ENCODE measurements at regions not wholly inside any gene's neighbourhood (a gene's known extent, or its start where the extent isn't known, plus 50 kb on each side); places are given as distances from the start of the nearest gene placed in this dataset.

- no peaks in the 10 kb centered on the region; the same call in 1 of the 2 replicates for H3K4me1 ChIP-seq
- no peak overlapping the region for H3K4me3 ChIP-seq
- H3K9me3 ChIP-seq: no peaks in the 10 kb centered on the region
- peaks cover 4% of the 10 kb centered on the region for H3K27me3 ChIP-seq (ENCODE audit: low read depth)
- no peaks in the 10 kb centered on the region for H3K36me3 ChIP-seq (replicated peaks)
- in situ Hi-C loops (cut with MboI; ENCODE audit: low sequenced_read_pairs): no loop called here
- no peak for DNase-seq (ENCODE audit: low spot score in 2 of 2)
Observed at GRCh38 chr5:10151656-10152055, 98.0 kb downstream of the ATPSCKMT start.

GRCh38 chr5:10149911-10150310 lies 99.8 kb downstream of the ATPSCKMT start:
- no peak overlapping the region for H3K4me3 ChIP-seq
- in situ Hi-C loops (cut with MboI; ENCODE audit: low sequenced_read_pairs): no loop called here
- no peak for DNase-seq (ENCODE audit: low spot score in 2 of 2)
- H3K9me3 ChIP-seq: no peaks in the 10 kb centered on the region
- no peaks in the 10 kb centered on the region; the same call in 1 of the 2 replicates for H3K4me1 ChIP-seq
- H3K36me3 ChIP-seq (replicated peaks): no peaks in the 10 kb centered on the region
- peaks cover 4% of the 10 kb centered on the region for H3K27me3 ChIP-seq (ENCODE audit: low read depth)

- H3K36me3 ChIP-seq (replicated peaks): no peaks in the 10 kb centered on the region
- no peak overlapping the region for H3K4me3 ChIP-seq
- H3K27me3 ChIP-seq (ENCODE audit: low read depth): peaks cover 4% of the 10 kb centered on the region
- no peaks in the 10 kb centered on the region for H3K4me1 ChIP-seq
- H3K9me3 ChIP-seq: no peaks in the 10 kb centered on the region
- DNase-seq (ENCODE audit: low spot score in 2 of 2): no peak
- in situ Hi-C loops (cut with MboI; ENCODE audit: low sequenced_read_pairs): no loop called here
Observed at GRCh38 chr5:10145923-10146401, 103.7 kb downstream of the ATPSCKMT start.

GRCh38 chr5:10144040-10144439 lies 105.6 kb downstream of the ATPSCKMT start:
- Histone ChIP-seq H3K4me1 (no peaks in the 10 kb centered on the region), H3K27me3 (ENCODE audit: low read depth) (peaks cover 4% of the 10 kb centered on the region), H3K36me3 (replicated peaks) (no peaks in the 10 kb centered on the region), H3K4me3 (no peak overlapping the region), H3K9me3 (no peaks in the 10 kb centered on the region)
- no peak for DNase-seq (ENCODE audit: low spot score in 2 of 2)
- in situ Hi-C loops (cut with MboI; ENCODE audit: low sequenced_read_pairs): no loop called here

- in situ Hi-C loops (cut with MboI; ENCODE audit: low sequenced_read_pairs): no loop called here
- DNase-seq (ENCODE audit: low spot score in 2 of 2): peak in 1 of 2 experiments; percentile 22
- H3K4me3 ChIP-seq: no peak overlapping the region
Observed at GRCh38 chr5:10140195-10140973, 109.3 kb downstream of the ATPSCKMT start.

GRCh38 chr5:10138395-10139057 lies 111.2 kb downstream of the ATPSCKMT start:
- H3K4me1 ChIP-seq: no peaks in the 10 kb centered on the region
- in situ Hi-C loops (cut with MboI; ENCODE audit: low sequenced_read_pairs): no loop called here
- no peaks in the 10 kb centered on the region for H3K9me3 ChIP-seq
- no peaks in the 10 kb centered on the region for H3K36me3 ChIP-seq (replicated peaks)
- DNase-seq (ENCODE audit: low spot score in 2 of 2): no peak
- H3K27me3 ChIP-seq (ENCODE audit: low read depth): no peaks in the 10 kb centered on the region
- no peak overlapping the region for H3K4me3 ChIP-seq

More at GRCh38 chr5:10140195-10140973, 109.3 kb downstream of the ATPSCKMT start:
- Histone ChIP-seq H3K27me3 (ENCODE audit: low read depth) (no peaks in the 10 kb centered on the region), H3K9me3 (no peaks in the 10 kb centered on the region), H3K36me3 (replicated peaks) (no peaks in the 10 kb centered on the region), H3K4me1 (no peaks in the 10 kb centered on the region)

GRCh38 chr5:10133830-10134229 lies 115.9 kb downstream of the ATPSCKMT start:
- Histone ChIP-seq H3K9me3 (no peaks in the 10 kb centered on the region), H3K27me3 (ENCODE audit: low read depth) (no peaks in the 10 kb centered on the region), H3K4me3 (no peak overlapping the region), H3K36me3 (replicated peaks) (no peaks in the 10 kb centered on the region), H3K4me1 (no peaks in the 10 kb centered on the region)
- no peak for DNase-seq (ENCODE audit: low spot score in 2 of 2)
- in situ Hi-C loops (cut with MboI; ENCODE audit: low sequenced_read_pairs): no loop called here

GRCh38 chr5:10130881-10131280 lies 118.8 kb downstream of the ATPSCKMT start:
- Histone ChIP-seq H3K4me1 (no peaks in the 10 kb centered on the region), H3K9me3 (no peaks in the 10 kb centered on the region), H3K36me3 (replicated peaks) (no peaks in the 10 kb centered on the region), H3K4me3 (no peak overlapping the region), H3K27me3 (ENCODE audit: low read depth) (no peaks in the 10 kb centered on the region)
- DNase-seq (ENCODE audit: low spot score in 2 of 2): no peak
- in situ Hi-C loops (cut with MboI; ENCODE audit: low sequenced_read_pairs): no loop called here

GRCh38 chr5:10126900-10127299 lies 122.8 kb downstream of the ATPSCKMT start:
- no peak overlapping the region for H3K4me3 ChIP-seq
- no peaks in the 10 kb centered on the region for H3K36me3 ChIP-seq (replicated peaks)
- no peak for DNase-seq (ENCODE audit: low spot score in 2 of 2)
- no peaks in the 10 kb centered on the region for H3K27me3 ChIP-seq (ENCODE audit: low read depth)
- in situ Hi-C loops (cut with MboI; ENCODE audit: low sequenced_read_pairs): no loop called here
- no peaks in the 10 kb centered on the region for H3K4me1 ChIP-seq
- H3K9me3 ChIP-seq: no peaks in the 10 kb centered on the region

GRCh38 chr5:10125116-10125515 lies 124.6 kb downstream of the ATPSCKMT start:
- in situ Hi-C loops (cut with MboI; ENCODE audit: low sequenced_read_pairs): no loop called here
- H3K27me3 ChIP-seq (ENCODE audit: low read depth): no peaks in the 10 kb centered on the region
- no peaks in the 10 kb centered on the region for H3K36me3 ChIP-seq (replicated peaks)
- H3K4me3 ChIP-seq: no peak overlapping the region
- no peaks in the 10 kb centered on the region for H3K4me1 ChIP-seq
- H3K9me3 ChIP-seq: no peaks in the 10 kb centered on the region
- no peak for DNase-seq (ENCODE audit: low spot score in 2 of 2)

GRCh38 chr5:10124287-10124686 lies 125.4 kb downstream of the ATPSCKMT start:
- H3K4me3 ChIP-seq: no peak overlapping the region
- H3K4me1 ChIP-seq: no peaks in the 10 kb centered on the region
- no peaks in the 10 kb centered on the region for H3K27me3 ChIP-seq (ENCODE audit: low read depth)
- in situ Hi-C loops (cut with MboI; ENCODE audit: low sequenced_read_pairs): no loop called here
- DNase-seq (ENCODE audit: low spot score in 2 of 2): no peak
- no peaks in the 10 kb centered on the region for H3K36me3 ChIP-seq (replicated peaks)
- H3K9me3 ChIP-seq: no peaks in the 10 kb centered on the region

GRCh38 chr5:10123254-10123989 lies 126.3 kb downstream of the ATPSCKMT start:
- Histone ChIP-seq H3K4me3 (no peak overlapping the region), H3K36me3 (replicated peaks) (no peaks in the 10 kb centered on the region), H3K4me1 (no peaks in the 10 kb centered on the region), H3K9me3 (no peaks in the 10 kb centered on the region), H3K27me3 (ENCODE audit: low read depth) (no peaks in the 10 kb centered on the region)
- no peak for DNase-seq (ENCODE audit: low spot score in 2 of 2)
- in situ Hi-C loops (cut with MboI; ENCODE audit: low sequenced_read_pairs): no loop called here

- Histone ChIP-seq H3K27me3 (ENCODE audit: low read depth) (no peaks in the 10 kb centered on the region), H3K36me3 (replicated peaks) (no peaks in the 10 kb centered on the region), H3K4me3 (no peak overlapping the region), H3K4me1 (no peaks in the 10 kb centered on the region), H3K9me3 (no peaks in the 10 kb centered on the region)
- in situ Hi-C loops (cut with MboI; ENCODE audit: low sequenced_read_pairs): no loop called here
- DNase-seq (ENCODE audit: low spot score in 2 of 2): no peak
Observed at GRCh38 chr5:10122076-10122726, 127.5 kb downstream of the ATPSCKMT start.

Data from HAP-1 (cell line).